ENCODE measurements at regions not wholly inside any gene's neighbourhood (a gene's known extent, or its start where the extent isn't known, plus 50 kb on each side); places are given as distances from the start of the nearest gene placed in this dataset.

DNA sequence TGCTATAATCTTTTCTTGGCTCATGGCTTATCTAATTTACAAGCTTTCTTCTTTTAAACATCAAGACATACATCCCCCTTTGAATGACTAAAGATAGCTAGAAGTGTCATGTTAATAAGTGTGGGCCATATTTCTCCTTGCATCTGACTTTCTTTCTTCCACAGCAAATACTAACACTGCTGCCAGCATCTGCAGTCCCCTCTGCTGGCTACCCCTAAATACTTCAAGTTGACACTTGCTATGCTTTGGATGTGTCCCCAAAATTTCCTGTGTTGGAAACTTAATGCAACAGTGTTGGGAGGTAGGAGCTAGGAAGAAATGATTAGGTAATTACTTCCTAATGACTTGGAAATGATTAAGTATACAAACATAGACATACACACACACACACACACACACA is 459.0 kb upstream of the ST8SIA4 start:
- DNase-seq (ENCODE audit: low spot score), result no peak
- Histone ChIP-seq H3K23ac (ENCODE audit: low read depth, low read length, poor library complexity) (no peak overlapping the region), H3K9me3 (replicated peaks in 1 of 2; ENCODE audit: control insufficient read depth in 2 of 2, insufficient read depth in 1 of 2, low read depth in 1 of 2, low read length in 2 of 2) (peaks cover 0 to 2% of the 10 kb centered on the region in 2 donors)

GRCh38 chr5:101346906-101347305 is 443.8 kb upstream of the ST8SIA4 start:
- H2AK5ac ChIP-seq (ENCODE audit: low read depth, low read length), result no peak overlapping the region
- H3K36me3 ChIP-seq (replicated peaks in 1 of 2; ENCODE audit: control insufficient read depth in 2 of 2, insufficient read depth in 2 of 2, low read length in 2 of 2), result no peaks in the 10 kb centered on the region
- no peak for DNase-seq (ENCODE audit: low spot score)
- no CpG with 5 or more reads among the region's 4 CpGs for WGBS, 2 donors (ENCODE audit: extremely low coverage in 2 of 2, insufficient read length in 2 of 2, insufficient replicate concordance in 1 of 2)
- H2AFZ ChIP-seq (ENCODE audit: low read length), result peak overlapping the region; percentile 31
- no peaks in the 10 kb centered on the region for H3K27me3 ChIP-seq (ENCODE audit: control insufficient read depth in 3 of 3, insufficient read depth in 3 of 3, low read depth in 1 of 3, low read length in 3 of 3)
- H3K4me3 ChIP-seq (ENCODE audit: low read length in 2 of 2), result peak overlapping the region in 1 of 2 donors; percentile 39
- no peak overlapping the region for H4K8ac ChIP-seq (ENCODE audit: low read depth, low read length)
- H3K14ac ChIP-seq (ENCODE audit: low read length), result no peak overlapping the region
- no peak overlapping the region for H2BK12ac ChIP-seq (ENCODE audit: low read length)
- no peak overlapping the region for H4K91ac ChIP-seq (ENCODE audit: low read depth, low read length, poor library complexity)
- H3K23ac ChIP-seq (ENCODE audit: low read depth, low read length, poor library complexity), result no peak overlapping the region
- peaks cover 0 to 5% of the 10 kb centered on the region in 2 donors for H3K9me3 ChIP-seq (replicated peaks in 1 of 2; ENCODE audit: control insufficient read depth in 2 of 2, insufficient read depth in 1 of 2, low read depth in 1 of 2, low read length in 2 of 2)
- H3K27ac ChIP-seq (replicated peaks; ENCODE audit: low read length), result no peak overlapping the region
- H2BK5ac ChIP-seq (ENCODE audit: low read length), result no peak overlapping the region
- H3K18ac ChIP-seq (ENCODE audit: low read length), result no peak overlapping the region
- H3K4me2 ChIP-seq (ENCODE audit: insufficient read depth, low read length, poor library complexity, severe bottlenecking), result no peak overlapping the region
- H2BK120ac ChIP-seq (ENCODE audit: low read depth, low read length), result no peak overlapping the region
- H3K9ac ChIP-seq (ENCODE audit: low read depth, low read length, poor library complexity), result no peak overlapping the region
- no peak overlapping the region for H2BK15ac ChIP-seq (ENCODE audit: low read length)
- no peak overlapping the region for H3K4ac ChIP-seq (ENCODE audit: low read length)
- no peaks in the 10 kb centered on the region for H3K4me1 ChIP-seq (ENCODE audit: control insufficient read depth in 2 of 2, insufficient read depth in 1 of 2, low read depth in 1 of 2, low read length in 2 of 2)
- H3K79me1 ChIP-seq (ENCODE audit: low read depth, low read length), result no peaks in the 10 kb centered on the region

More for the DNA sequence above, 459.0 kb upstream of the ST8SIA4 start:
- H3K36me3 ChIP-seq (replicated peaks in 1 of 2; ENCODE audit: control insufficient read depth in 2 of 2, insufficient read depth in 2 of 2, low read length in 2 of 2), result no peaks in the 10 kb centered on the region
- no peak overlapping the region for H3K4me2 ChIP-seq (ENCODE audit: insufficient read depth, low read length, poor library complexity, severe bottlenecking)
- H3K27me3 ChIP-seq (ENCODE audit: control insufficient read depth in 3 of 3, insufficient read depth in 3 of 3, low read depth in 1 of 3, low read length in 3 of 3), result no peaks in the 10 kb centered on the region
- no peaks in the 10 kb centered on the region for H3K79me1 ChIP-seq (ENCODE audit: low read depth, low read length)
- no peak overlapping the region for H3K14ac ChIP-seq (ENCODE audit: low read length)
- H3K18ac ChIP-seq (ENCODE audit: low read length), result no peak overlapping the region
- H2BK15ac ChIP-seq (ENCODE audit: low read length), result no peak overlapping the region
- no peak overlapping the region for H3K27ac ChIP-seq (replicated peaks; ENCODE audit: low read length)
- H2BK120ac ChIP-seq (ENCODE audit: low read depth, low read length), result no peak overlapping the region
- H2BK12ac ChIP-seq (ENCODE audit: low read length), result no peak overlapping the region
- H2AFZ ChIP-seq (ENCODE audit: low read length), result peak overlapping the region; percentile 12
- H3K9ac ChIP-seq (ENCODE audit: low read depth, low read length, poor library complexity), result no peak overlapping the region
- H4K91ac ChIP-seq (ENCODE audit: low read depth, low read length, poor library complexity), result no peak overlapping the region
- no peak overlapping the region for H3K4me3 ChIP-seq (ENCODE audit: low read length in 2 of 2)
- no peak overlapping the region for H2AK5ac ChIP-seq (ENCODE audit: low read depth, low read length)
- H2BK5ac ChIP-seq (ENCODE audit: low read length), result no peak overlapping the region
- H3K4me1 ChIP-seq (ENCODE audit: control insufficient read depth in 2 of 2, insufficient read depth in 1 of 2, low read depth in 1 of 2, low read length in 2 of 2), result peaks cover 0 to 16% of the 10 kb centered on the region in 2 donors
- no peak overlapping the region for H4K8ac ChIP-seq (ENCODE audit: low read depth, low read length)
- H3K4ac ChIP-seq (ENCODE audit: low read length), result no peak overlapping the region

DNA sequence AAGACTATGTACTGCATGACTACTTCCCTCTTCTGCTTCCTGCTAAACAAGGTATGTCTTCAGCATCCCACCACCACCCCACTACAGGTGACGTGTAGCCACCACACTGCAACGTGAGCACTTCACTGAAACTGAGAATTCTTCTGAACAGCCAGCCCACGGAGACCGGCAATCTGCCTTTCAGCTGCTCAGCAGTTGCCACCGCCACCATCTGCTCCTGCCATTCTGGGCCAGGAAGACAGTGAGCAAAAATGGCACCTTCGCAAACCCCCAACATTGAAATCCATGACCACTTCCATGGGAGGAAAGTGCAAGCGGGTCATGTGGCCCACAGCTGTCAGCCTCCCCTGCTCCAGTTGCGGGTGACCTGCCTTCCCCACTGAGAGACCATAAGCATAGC is 443.4 kb upstream of the ST8SIA4 start:
- Histone ChIP-seq H2BK12ac (ENCODE audit: low read length) (no peak overlapping the region), H3K23ac (ENCODE audit: low read depth, low read length, poor library complexity) (no peak overlapping the region), H3K4ac (ENCODE audit: low read length) (no peak overlapping the region), H2AFZ (ENCODE audit: low read length) (no peak overlapping the region), H3K27ac (replicated peaks; ENCODE audit: low read length) (no peak overlapping the region), H2AK5ac (ENCODE audit: low read depth, low read length) (no peak overlapping the region), H3K9ac (ENCODE audit: low read depth, low read length, poor library complexity) (no peak overlapping the region), H3K14ac (ENCODE audit: low read length) (no peak overlapping the region), H3K36me3 (replicated peaks in 1 of 2; ENCODE audit: control insufficient read depth in 2 of 2, insufficient read depth in 2 of 2, low read length in 2 of 2) (no peaks in the 10 kb centered on the region), H3K4me3 (ENCODE audit: low read length in 2 of 2) (peak overlapping the region in 1 of 2 donors; percentile 39), H4K8ac (ENCODE audit: low read depth, low read length) (no peak overlapping the region), H3K27me3 (ENCODE audit: control insufficient read depth in 3 of 3, insufficient read depth in 3 of 3, low read depth in 1 of 3, low read length in 3 of 3) (no peaks in the 10 kb centered on the region), H3K4me1 (ENCODE audit: control insufficient read depth in 2 of 2, insufficient read depth in 1 of 2, low read depth in 1 of 2, low read length in 2 of 2) (no peaks in the 10 kb centered on the region), H3K18ac (ENCODE audit: low read length) (no peak overlapping the region), H2BK15ac (ENCODE audit: low read length) (no peak overlapping the region), H2BK5ac (ENCODE audit: low read length) (no peak overlapping the region), H3K9me3 (replicated peaks in 1 of 2; ENCODE audit: control insufficient read depth in 2 of 2, insufficient read depth in 1 of 2, low read depth in 1 of 2, low read length in 2 of 2) (peaks cover 0 to 5% of the 10 kb centered on the region in 2 donors), H2BK120ac (ENCODE audit: low read depth, low read length) (no peak overlapping the region), H3K79me1 (ENCODE audit: low read depth, low read length) (no peaks in the 10 kb centered on the region), H3K4me2 (ENCODE audit: insufficient read depth, low read length, poor library complexity, severe bottlenecking) (no peak overlapping the region), H4K91ac (ENCODE audit: low read depth, low read length, poor library complexity) (no peak overlapping the region)
- no peak for DNase-seq (ENCODE audit: low spot score)
- no CpG with 5 or more reads among the region's 8 CpGs for WGBS, 2 donors (ENCODE audit: extremely low coverage in 2 of 2, insufficient read length in 2 of 2, insufficient replicate concordance in 1 of 2)

- no peaks in the 10 kb centered on the region for H3K4me1 ChIP-seq (ENCODE audit: control insufficient read depth in 2 of 2, insufficient read depth in 1 of 2, low read depth in 1 of 2, low read length in 2 of 2)
- H4K91ac ChIP-seq (ENCODE audit: low read depth, low read length, poor library complexity), result no peak overlapping the region
- no peaks in the 10 kb centered on the region for H3K79me1 ChIP-seq (ENCODE audit: low read depth, low read length)
- no peak overlapping the region for H3K4me2 ChIP-seq (ENCODE audit: insufficient read depth, low read length, poor library complexity, severe bottlenecking)
- no peak overlapping the region for H3K9ac ChIP-seq (ENCODE audit: low read depth, low read length, poor library complexity)
- no peak overlapping the region for H4K8ac ChIP-seq (ENCODE audit: low read depth, low read length)
- H3K27ac ChIP-seq (replicated peaks; ENCODE audit: low read length), result no peak overlapping the region
- no peak overlapping the region for H2AFZ ChIP-seq (ENCODE audit: low read length)
- H2AK5ac ChIP-seq (ENCODE audit: low read depth, low read length), result no peak overlapping the region
- no peak overlapping the region for H3K18ac ChIP-seq (ENCODE audit: low read length)
- H3K4ac ChIP-seq (ENCODE audit: low read length), result no peak overlapping the region
- no peaks in the 10 kb centered on the region for H3K9me3 ChIP-seq (replicated peaks in 1 of 2; ENCODE audit: control insufficient read depth in 2 of 2, insufficient read depth in 1 of 2, low read depth in 1 of 2, low read length in 2 of 2)
- H2BK15ac ChIP-seq (ENCODE audit: low read length), result no peak overlapping the region
- no CpG with 5 or more reads among the region's 2 CpGs for WGBS, 2 donors (ENCODE audit: extremely low coverage in 2 of 2, insufficient read length in 2 of 2, insufficient replicate concordance in 1 of 2)
- no peak overlapping the region for H3K14ac ChIP-seq (ENCODE audit: low read length)
- H3K23ac ChIP-seq (ENCODE audit: low read depth, low read length, poor library complexity), result no peak overlapping the region
- H2BK5ac ChIP-seq (ENCODE audit: low read length), result no peak overlapping the region
- no peak overlapping the region for H3K4me3 ChIP-seq (ENCODE audit: low read length in 2 of 2)
- no peak for DNase-seq (ENCODE audit: low spot score)
- H2BK120ac ChIP-seq (ENCODE audit: low read depth, low read length), result no peak overlapping the region
- H3K36me3 ChIP-seq (replicated peaks in 1 of 2; ENCODE audit: control insufficient read depth in 2 of 2, insufficient read depth in 2 of 2, low read length in 2 of 2), result no peaks in the 10 kb centered on the region
- no peak overlapping the region for H2BK12ac ChIP-seq (ENCODE audit: low read length)
- no peaks in the 10 kb centered on the region for H3K27me3 ChIP-seq (ENCODE audit: control insufficient read depth in 3 of 3, insufficient read depth in 3 of 3, low read depth in 1 of 3, low read length in 3 of 3)
These were observed 435.1 kb upstream of the ST8SIA4 start for GRCh38 chr5:101338226-101338625.
